Lower lobe of right lung (tissue), 2 donors: ENCODE measurements at regions not wholly inside any gene's neighbourhood (a gene's known extent, or its start where the extent isn't known, plus 50 kb on each side); places are given as distances from the start of the nearest gene placed in this dataset.

Experiments
- ATAC-seq, 2 donors: fragments of 200-7000 bp; cut with Tn5 transposase; one replicate each; pipeline ENCODE4 v1.9.1; 2020 to 2022; ENCODE audit warnings: mild to moderate bottlenecking in 2 of 2, moderate library complexity in 2 of 2
- DNase-seq: peaks from one replicate; pipeline ENCODE4 v3.0.0-alpha.2; 2020
- H3K27ac ChIP-seq: fragments of 200-600 bp; one replicate; pipeline ENCODE4 v1.8.0; 2022
- H3K27me3 ChIP-seq: fragments of 200-600 bp; one replicate; pipeline ENCODE4 v1.8.0; 2022; ENCODE audit warnings: low read depth
- H3K36me3 ChIP-seq: fragments of 200-600 bp; one replicate; pipeline ENCODE4 v1.8.0; 2022; ENCODE audit warnings: mild to moderate bottlenecking
- H3K4me1 ChIP-seq: fragments of 200-600 bp; one replicate; pipeline ENCODE4 v1.8.0; 2022
- H3K4me3 ChIP-seq: fragments of 200-600 bp; one replicate; pipeline ENCODE4 v1.8.0; 2022; ENCODE audit warnings: mild to moderate bottlenecking
- H3K9me3 ChIP-seq: fragments of 200-600 bp; one replicate; pipeline ENCODE4 v1.8.0; 2022
- CTCF ChIP-seq: fragments of 200-600 bp; IDR thresholded peaks from one replicate; pipeline ENCODE4 v1.8.0; 2022; ENCODE audit warnings: antibody characterized with exemption, mild to moderate bottlenecking
- intact Hi-C: fragments of 100-400 bp; cut with DNase I; formaldehyde crosslinking; loops from one replicate; pipeline ENCODE4 v1.11.0; 2022
- donor health status: DM: no; HTN: yes; CAD: no; lungs with severe emphysema.

DNA sequence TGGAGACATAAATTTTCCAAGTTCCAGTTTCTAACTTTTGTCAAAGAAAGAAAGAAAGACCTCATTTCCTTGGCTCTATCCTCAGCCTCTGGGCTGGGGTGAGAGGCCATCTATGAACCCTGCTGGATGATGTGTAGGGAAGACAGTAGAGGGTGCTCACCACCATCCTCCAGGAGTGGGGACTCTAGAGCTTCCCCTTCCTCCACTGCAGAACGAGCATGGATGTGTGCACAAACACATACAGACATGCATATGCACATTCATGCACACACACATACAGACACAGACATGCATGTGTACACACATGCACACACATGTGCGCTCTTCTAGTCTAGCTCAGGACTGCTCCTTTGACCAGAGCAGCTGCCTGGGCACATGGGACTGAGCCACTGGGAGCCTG, 565.8 kb downstream of the BUD13 start:
- DNase-seq (no peak), ATAC-seq (peak in 1 of 2 donors; percentile 10)
- Histone ChIP-seq H3K9me3 (no peaks in the 10 kb centered on the region), H3K36me3 (no peaks in the 10 kb centered on the region), H3K4me1 (no peaks in the 10 kb centered on the region), H3K27ac (no peak overlapping the region), H3K4me3 (no peak overlapping the region), H3K27me3 (peaks cover 7% of the 10 kb centered on the region)
- no peak for TF ChIP-seq CTCF
- intact Hi-C loops = no loop called here

DNA sequence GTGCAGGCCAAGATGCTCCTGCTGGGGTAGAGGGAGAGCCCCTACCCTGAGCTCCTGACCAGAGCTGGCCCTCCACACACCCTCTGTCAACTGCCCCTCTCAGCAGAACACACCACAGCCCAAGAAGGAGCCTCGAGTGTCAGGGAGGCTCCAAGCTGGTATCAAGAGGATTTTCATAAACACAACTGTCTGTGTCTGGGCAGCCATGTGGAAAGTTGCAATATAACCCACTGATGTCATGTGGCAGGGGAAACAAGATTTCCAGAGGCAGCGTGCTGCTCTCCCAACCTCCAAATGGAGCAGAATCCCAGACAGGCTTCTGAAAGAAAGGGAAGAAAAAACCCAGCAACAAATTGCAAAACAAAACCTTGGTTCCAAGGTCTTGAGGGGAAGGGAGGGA, 569.9 kb downstream of the BUD13 start:
- no peak overlapping the region for H3K27ac ChIP-seq
- peaks cover 5% of the 10 kb centered on the region for H3K4me1 ChIP-seq
- no peak for TF ChIP-seq CTCF
- no peak for DNase-seq
- intact Hi-C loops = no loop called here
- no peaks in the 10 kb centered on the region for H3K36me3 ChIP-seq
- no peak for ATAC-seq
- no peak overlapping the region for H3K4me3 ChIP-seq
- H3K9me3 ChIP-seq = no peaks in the 10 kb centered on the region
- H3K27me3 ChIP-seq = no peaks in the 10 kb centered on the region

DNA sequence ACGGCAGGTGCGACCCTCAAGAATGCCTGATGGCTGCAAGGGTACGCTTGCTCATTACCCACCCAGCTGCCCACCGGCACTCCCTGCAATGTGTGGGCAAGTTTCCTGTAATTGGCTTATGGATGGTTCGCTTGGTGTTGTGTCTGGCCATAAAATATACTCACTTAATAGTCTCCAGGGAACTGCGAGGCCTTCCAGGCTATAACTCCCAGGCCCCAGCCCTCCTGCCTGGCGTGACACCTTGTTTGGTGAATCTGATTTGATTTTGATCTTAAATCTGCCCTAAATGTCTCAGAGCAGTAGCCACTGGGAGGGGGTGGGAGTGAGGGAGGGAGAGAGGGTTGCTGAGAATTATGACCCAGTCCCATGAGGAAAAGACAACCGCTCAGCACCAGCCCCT, 572.2 kb downstream of the BUD13 start:
- intact Hi-C loops = no loop called here
- Histone ChIP-seq H3K27ac (no peak overlapping the region), H3K27me3 (no peaks in the 10 kb centered on the region), H3K9me3 (no peaks in the 10 kb centered on the region), H3K36me3 (no peaks in the 10 kb centered on the region), H3K4me1 (peaks cover 5% of the 10 kb centered on the region), H3K4me3 (no peak overlapping the region)
- ATAC-seq (no peak), DNase-seq (no peak)
- no peak for TF ChIP-seq CTCF

DNA sequence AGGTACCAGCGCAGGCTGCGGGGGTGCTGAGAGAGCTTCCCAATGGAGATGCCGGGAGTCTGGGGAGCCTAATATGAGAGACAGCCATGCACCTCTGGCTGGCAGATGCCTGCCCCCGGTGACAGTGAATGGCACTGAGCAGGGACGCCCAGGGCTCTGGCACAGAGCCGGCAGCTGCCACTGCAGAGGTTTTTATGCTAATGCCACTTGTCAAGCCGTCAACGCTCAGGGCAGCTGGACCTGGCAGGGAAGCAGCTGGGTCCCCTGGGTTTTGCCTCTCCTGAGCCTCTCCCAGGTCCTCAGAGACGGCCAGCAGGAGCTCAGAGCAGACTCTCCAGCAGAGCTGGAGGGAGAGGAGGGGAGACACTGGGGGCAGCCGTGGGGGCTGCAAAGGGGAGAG, 573.6 kb downstream of the BUD13 start:
- peak; percentile 16 to 47 for ATAC-seq
- H3K27ac ChIP-seq = no peak overlapping the region
- intact Hi-C loops = no loop called here
- no peaks in the 10 kb centered on the region for H3K27me3 ChIP-seq
- TF ChIP-seq CTCF = no peak
- H3K4me1 ChIP-seq = peaks cover 9% of the 10 kb centered on the region
- H3K9me3 ChIP-seq = no peaks in the 10 kb centered on the region
- no peaks in the 10 kb centered on the region for H3K36me3 ChIP-seq
- no peak overlapping the region for H3K4me3 ChIP-seq
- no peak for DNase-seq

GRCh38 chr11:116194156-116194904, 578.5 kb downstream of the BUD13 start:
- no peak for TF ChIP-seq CTCF
- Histone ChIP-seq H3K36me3 (no peaks in the 10 kb centered on the region), H3K27ac (no peak overlapping the region), H3K4me1 (peaks cover 9% of the 10 kb centered on the region), H3K4me3 (peak overlapping the region; percentile 59), H3K9me3 (no peaks in the 10 kb centered on the region), H3K27me3 (peaks cover 4% of the 10 kb centered on the region)
- intact Hi-C loops = no loop called here
- peak; percentile 37 to 55 for ATAC-seq
- no peak for DNase-seq
